ENCODE measurements at regions not wholly inside any gene's neighbourhood (a gene's known extent, or its start where the extent isn't known, plus 50 kb on each side); places are given as distances from the start of the nearest gene placed in this dataset.
A peak's percentile ranks its signal among the peaks of the same experiment; 100 is the strongest.

DNA sequence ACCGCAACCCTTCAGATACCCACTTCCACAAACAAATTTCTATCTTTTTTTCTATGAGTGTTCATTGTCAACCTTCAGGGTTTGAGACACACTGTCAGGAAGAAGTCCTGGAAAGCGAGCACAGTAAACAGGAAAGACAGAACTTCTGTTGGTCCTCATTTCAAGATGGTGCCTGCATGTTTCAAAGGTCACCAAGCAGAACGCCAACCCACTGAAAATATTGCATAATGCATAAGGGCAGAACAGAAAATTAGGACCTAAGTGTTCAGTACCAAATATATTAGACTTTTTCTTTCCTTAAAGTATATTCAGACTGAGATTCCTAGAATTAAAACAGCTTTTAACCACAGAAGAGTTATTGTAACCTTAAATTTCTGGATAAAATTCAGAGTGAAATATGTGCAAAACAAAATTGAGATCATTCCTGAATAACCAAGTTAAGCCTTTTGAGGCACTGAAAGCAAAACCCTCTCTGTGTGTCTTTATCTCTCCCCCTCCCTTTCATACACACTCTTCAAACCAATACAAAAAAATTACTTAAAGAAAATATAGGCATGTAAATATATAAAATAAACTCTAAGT, 387.8 kb upstream of the THBS1 start:
- no peak for DNase-seq

DNA sequence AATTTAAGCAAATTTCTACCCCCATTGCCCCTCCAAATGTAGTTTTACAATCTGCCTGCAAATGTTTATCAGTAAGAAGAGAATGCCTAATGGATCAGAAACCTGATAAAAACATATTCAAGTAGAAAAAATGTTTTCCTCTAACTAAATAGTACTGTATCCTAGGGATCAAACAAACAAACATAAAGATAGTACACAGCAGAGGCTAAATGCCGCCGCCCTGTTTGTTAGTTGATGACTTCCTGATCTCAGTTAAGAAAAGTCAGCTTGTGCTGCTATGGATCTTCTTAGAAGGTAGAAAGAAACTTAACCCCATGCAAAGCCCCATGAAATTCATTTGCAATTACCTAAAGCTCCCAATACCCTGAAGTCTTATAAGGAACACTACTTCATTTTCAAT, 387.3 kb upstream of the THBS1 start:
- DNase-seq, result no peak

DNA sequence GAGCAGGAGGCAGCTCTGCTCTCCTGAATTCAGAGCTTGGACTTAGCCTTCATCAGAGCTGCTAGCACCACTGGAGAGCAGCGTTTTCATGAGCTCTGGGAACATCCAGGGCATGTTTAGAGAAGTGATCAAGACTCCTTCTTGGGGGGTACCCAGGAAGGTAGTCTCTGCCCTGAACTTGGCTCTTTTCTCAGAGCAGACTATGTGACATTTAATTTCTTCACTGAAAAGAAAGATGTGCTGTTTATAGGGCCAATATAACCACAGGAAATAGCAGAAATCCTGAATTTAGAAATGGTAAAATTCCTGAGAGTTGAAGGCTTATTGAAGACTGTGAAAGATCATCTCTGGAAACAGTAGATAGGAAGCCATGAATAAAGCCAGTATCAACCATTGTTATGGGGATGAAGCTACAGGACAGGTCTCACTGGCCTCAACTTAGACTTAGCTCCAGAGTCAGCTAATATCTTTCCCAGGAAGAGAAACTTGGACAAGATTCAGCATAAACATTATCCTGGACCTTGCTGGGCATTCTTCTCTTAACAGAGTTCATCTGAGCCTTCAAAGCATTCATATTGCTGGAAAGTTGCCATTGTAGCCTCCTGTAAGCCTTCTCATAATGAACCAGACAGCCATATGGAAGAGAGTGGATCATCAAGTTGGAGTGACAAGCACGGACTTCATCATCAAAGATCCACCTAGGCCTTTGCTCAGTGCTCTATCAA, 386.6 kb upstream of the THBS1 start:
- no peak for DNase-seq

DNA sequence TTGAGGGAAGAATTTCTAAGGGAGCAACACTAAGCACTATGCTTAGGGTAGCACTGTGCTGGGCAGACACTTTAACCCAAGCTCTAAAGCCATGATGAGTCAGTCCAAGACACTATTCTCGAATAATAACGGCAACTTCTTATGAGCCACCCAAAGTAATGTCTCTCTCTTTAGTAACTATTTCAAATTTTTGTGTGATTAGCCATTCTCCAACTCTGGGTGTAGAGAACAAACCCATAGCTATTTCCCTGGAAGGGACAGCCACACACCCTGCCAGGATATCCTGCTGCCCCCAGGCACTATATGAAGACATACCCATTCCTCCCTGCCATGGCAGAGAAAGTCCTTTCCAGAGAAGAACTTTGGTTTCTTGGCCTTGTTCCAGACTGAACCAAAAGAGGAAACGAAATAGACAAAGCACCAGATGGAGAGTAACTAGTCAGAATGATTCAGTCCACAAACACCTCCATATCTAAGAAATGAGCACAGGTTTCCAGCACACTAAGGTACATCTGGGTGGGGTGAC, 384.9 kb upstream of the THBS1 start:
- DNase-seq, result no peak

DNA sequence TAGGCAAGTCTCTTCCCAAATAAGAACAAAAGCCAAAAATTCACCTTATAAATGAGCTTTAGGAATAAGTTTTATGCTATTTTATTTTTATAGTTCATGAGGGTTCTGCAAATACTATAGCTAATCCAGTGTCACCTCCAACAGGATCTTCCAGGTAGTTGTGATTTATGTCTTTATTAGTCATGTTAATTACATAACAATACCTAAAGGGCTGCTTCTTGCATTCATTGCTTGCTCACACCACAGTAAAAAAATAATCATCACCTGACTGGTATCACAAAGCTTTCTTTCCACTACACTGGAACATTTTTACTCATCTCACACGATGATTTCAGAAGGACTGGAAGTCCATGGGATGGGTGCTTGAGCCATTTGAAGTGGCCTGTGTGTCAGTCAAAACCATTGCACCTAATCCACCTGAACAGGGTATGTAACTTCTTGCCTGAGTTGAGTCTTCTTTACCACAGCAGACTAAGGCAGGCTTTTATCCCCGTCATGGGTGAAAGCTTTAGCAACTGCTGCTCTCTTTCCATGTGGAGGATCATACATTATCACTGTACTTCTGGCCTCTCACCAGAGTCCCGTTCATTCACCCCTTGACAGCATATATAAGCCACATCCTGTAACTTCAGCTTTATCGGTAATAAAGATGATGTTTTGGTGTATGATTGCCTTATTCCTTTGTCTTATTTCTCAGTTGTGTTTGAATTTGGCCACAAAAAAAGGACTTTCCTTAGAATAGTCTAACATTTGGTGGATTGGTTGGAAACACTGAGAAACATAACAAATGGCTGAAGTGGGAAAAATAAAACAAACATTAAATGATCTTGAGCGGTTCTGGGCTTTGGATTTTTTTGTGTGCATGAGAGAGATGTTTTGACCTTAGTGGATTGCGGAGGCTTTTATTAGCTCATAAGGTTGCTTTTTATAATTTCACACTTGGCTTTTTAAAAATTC, 382.6 kb upstream of the THBS1 start:
- peak; percentile 15 to 19 for DNase-seq

DNA sequence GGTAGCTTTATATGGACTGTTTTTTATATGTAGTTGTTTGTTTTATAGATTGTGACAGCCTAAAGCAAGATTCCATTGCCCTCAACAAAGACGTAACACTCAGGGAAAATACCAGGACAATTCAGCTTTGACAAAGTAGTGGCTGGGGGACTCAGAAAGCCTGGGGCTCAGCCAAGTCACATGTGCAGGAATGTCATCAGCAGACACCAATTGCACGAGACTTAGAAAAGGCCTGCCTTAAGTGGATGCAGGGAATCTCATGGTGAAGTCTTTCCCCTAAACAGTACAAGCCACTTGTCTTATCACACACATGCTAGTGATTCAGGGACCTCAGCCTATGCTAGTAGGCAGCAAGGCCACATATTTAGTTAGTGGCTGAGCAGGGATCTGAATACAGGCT, 381.8 kb upstream of the THBS1 start:
- no peak for DNase-seq

DNA sequence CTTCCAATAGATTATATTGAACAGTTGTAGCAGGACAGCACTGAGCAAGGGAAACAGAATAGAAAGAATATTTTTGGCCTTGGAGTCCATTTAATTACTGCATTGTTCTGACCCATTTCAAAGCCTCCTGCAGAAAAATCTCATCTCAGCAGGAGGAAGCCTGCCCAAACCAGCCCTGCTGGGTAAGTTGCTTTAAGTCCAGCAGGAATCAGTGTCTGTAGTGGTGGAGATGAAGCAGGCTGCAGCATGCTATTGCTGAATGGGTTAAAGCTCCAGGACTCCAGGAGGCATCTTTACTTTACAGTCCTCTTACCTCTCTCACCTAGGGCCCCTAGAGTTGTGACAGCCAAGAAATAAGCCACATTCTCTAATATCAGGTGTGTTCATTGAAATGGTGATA, 380.3 kb upstream of the THBS1 start:
- no peak for DNase-seq

DNA sequence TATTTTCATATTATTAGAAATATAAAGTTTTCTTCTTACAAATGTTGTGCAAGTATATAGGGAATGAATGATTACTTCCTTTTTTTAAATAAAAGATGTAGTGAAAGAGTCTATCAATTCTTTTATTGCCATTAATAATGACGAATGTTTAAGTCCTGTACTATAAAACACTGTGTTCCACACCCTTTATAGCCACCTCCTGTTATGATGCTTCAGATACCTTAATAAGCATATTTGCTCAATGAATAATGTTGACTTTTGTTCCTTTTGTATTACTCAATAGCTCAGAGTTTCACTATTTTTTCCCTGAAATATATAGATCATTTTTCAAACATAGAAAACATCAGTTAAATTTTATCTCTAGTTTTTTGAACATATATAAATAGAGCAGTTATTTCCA, 378.2 kb upstream of the THBS1 start:
- DNase-seq, result no peak

DNA sequence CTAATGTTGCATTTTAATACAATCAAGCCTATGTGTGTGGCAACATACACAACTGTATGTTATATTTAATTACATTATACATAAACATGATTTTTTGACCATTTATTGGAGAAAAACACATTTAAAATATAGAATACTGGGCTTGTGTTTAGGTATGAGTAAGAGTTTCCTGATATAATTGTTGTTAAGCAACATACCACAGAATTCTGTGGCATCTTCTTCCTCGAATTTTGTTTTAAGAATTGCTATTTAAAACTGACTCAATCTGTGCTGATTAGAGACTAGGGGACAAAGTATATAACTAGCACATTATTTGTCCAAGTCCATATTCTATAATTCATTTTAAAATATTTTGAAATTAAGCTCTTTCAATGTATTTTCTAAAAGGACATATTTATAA, 376.8 kb upstream of the THBS1 start:
- no peak for DNase-seq

DNA sequence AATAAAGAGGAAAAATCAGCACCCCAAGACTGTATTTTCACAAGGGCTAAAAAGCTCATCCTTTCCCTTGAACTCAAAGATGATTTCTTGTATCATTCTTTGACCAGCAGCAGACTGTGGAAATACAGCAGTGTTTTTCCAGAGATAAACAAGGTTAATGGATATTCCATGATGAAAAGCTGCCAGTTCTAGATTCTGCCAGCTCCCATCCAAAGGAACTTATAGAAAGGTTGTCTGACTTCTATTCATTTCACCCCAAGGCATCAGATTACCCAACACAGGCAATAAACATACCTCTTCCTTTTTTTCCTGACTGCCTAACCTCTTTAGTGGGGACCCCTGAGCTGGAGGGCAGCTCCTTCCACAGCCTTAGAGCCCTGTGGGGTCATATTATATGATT, 375.8 kb upstream of the THBS1 start:
- DNase-seq, result no peak

DNA sequence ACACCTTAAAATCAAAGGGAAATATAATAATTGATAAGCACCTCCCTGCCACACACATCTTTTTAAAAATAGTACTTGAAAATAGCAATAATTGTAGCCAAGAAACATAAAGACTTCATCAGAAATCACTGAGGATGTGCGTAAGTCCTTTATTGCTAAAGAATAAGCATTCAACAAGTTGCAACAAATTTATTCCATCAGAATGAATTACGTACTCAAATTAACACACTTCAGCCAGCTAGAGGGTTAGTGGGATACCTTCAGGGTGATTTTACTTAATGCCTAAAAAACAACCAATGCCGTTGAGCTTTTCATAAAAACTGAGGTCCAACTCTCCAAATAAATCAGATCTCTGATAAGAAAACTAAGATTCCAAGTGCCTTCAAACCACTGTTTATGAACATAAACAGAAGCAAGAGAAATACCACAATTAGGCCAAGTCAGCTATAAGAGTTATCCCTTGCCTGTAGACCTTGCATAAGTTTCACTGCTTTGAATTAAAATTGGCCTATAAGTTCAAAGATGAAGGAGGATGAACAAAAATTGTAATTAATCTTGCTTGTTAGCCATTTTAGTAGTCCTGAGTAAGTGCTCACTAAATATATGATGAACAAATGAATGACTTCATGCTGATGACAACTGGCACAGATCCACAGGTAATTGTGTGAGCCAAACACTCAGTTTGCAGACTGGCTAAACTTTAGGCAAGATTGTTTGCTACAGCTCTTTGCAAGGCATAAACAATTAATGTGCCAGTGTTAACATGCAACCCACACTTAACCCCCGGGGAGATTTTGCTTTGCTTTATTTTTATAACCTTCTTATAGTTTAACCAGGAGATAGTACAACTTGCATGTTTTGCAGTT, 375.1 kb upstream of the THBS1 start:
- no peak for DNase-seq

DNA sequence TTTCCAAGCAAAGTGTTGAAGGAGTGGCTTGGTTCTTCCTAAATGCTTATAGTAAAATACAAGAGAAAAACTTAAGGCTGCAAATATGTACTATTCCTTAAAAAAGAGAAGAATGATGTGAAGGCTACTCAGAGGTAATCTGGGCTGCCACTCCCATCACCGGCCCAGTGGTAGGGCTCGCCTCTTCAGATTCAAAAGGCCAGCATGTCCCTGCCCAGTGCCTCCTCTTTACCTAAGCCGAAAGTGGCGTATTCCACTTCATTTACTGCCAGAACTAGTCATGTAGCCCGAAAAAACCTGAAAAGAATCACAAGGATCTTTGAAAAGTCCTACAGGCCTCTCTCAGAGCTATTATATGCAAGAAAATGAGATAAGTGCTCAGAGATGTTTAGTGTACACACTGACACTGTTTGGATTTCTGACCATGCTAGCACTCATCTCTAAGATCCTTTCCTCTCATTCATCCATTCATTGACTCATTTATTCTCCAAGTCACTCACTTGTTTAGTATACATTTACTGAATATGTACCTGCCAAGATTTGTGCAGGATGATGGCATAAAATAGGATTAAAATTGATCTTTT, 373.3 kb upstream of the THBS1 start:
- DNase-seq, result no peak

DNA sequence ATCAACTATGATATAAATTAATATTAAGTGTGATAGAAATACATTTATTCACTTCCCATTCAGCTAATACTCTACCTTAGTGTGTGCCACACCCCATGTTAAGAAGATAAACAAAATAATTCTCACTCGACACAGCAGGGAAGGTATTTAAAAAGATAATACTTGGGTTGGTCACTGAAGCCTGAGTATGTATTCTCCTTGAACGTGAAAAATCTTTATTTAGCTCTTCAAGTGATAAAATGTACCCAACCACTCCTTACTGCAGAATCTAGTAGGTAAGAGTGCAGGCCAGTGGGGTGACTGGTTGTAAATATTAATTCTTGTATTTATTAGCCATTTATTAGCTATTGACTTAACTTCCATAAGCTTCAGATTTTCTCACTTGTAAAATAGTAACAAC, 372.7 kb upstream of the THBS1 start:
- DNase-seq, result no peak

DNA sequence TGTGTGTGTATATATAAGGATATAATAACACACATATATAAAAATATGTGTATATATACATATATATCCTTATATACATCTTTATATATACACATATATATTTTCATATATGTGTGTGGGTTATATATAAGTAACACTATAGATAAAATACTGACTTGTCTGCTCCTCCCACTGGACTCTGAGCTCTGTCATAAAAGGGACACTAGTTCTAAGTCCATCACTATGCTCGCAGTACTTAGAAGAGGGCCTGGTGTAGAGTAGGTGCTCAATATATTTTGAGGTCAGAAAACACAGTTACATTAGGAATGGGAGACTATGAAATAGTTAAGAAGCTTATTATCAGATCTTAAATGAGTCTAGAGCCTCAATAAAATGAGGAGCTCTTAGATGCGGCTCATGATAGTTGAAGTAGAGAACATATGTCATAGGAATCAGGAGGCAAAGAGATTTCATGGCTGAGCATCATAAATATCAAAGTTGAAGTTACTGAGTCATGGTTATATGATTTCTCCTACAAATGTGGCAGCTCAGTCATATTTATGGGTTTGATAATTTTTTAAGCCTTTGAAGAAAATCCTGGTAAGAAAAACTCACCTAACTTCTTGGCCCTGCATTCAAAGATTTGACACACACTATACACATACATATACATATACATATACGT, 371.2 kb upstream of the THBS1 start:
- DNase-seq, result no peak

DNA sequence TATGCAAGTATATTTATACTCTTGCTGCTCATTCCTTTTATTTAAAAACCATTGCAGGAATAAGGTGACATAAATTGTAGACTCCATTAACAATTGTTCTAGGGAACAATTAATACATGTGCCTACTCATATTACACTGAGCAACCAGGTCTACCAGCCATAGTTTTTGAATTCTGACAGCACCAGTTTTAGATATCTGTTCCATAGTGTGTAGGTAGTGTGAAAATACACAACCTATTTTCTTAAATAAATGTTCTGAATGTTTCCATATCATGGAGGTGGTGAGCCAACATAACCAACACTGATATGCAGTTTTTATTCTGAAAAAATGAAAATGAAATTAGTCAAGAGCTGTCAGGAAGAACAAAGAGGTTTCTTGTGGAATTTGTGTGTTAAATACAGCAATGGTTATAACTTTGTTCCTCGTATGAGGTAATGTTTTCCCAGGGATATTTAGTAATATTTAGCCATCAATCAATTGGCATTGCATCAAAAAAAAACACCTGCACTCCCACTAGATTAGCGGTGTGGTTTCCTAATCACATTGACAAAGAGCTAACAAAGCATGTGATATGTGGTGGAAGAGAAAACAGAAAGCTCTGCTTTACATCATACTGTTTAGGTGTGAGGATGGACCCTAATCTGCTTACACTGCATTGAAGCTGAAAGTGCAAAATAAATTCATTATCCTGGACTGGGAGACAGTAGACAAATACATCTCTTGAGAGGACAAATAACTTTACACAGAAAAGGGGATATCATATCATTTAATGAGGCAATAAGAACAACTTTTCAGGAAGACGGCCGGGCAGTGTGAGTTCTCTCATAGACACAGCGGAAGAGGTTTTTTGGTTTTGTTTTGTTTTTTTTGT, 369.5 kb upstream of the THBS1 start:
- no peak for DNase-seq

DNA sequence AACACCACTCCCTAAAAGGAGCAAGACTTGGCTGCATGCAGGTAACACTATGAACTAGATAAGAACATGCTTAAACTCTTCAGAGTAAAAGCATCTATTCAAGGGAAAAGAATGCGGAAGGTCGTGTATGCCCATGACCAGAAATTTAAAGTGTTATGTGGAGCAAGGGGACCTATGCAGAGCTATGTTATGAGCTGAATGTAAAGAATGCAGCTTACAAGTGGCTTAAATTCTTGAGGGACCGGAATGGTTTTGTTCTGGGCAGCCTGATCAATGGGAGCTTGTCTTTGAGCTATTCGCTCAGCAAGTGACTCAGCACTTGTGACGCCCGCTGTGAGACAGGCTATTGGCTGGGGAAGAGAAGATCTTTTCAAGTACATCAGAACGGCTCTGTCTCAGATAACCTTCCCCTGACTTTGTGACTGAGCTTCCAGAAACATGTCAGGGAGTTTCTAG, 367.5 kb upstream of the THBS1 start:
- no peak for DNase-seq

DNA sequence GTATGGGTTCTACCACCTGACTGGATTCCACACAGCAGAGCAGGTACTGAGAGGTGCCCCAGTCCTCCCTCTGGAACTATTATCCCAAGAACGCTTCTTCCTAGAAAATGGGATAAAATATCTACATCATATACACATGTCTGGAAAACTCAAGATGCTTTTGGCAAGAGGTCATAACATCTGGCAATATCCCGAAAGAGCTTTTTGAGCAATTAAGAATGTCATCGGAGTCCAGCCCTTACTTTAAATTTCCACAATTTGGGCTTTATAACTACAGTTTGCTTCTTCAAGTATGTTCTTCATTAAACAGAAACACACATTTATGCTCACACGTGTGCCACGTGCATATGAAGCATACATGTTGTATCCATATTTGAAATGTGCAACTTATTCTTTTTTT, 365.9 kb upstream of the THBS1 start:
- DNase-seq, result no peak

DNA sequence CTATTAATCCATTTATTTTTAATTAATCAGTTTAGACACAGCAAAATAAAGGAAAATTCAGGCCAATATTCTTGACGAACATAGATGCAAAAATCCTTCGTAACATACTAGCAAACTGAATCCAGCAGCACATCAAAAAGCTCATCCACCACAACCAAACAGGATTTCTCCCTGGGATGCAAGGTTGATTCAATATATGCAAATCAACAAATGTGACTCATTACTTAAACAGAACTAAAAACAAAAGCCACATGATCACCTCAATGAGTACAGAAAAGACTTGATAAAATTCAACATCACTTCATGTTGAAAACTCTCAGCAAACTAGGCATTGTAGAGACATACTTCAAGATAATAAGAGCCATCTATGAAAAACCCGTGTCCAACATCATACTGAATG, 364.1 kb upstream of the THBS1 start:
- DNase-seq, result no peak

DNA sequence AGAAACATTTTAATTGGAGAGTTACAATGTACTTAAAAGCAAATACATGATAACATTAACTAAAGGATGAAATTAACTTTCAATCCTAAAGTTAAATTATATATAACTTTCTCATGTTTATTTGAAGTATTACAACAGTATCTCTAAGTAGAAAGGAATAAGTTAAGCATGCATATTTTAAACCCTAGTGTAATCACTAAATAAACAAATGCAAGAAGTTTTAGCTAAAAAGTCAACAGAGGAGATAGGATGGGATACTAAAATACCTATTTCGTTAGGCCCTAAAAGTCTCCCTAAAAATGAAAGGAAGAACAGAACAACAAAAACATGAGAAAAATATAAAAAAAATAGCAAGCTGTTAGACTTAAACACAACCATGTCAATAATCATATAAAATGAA, 361.3 kb upstream of the THBS1 start:
- DNase-seq, result no peak

DNA sequence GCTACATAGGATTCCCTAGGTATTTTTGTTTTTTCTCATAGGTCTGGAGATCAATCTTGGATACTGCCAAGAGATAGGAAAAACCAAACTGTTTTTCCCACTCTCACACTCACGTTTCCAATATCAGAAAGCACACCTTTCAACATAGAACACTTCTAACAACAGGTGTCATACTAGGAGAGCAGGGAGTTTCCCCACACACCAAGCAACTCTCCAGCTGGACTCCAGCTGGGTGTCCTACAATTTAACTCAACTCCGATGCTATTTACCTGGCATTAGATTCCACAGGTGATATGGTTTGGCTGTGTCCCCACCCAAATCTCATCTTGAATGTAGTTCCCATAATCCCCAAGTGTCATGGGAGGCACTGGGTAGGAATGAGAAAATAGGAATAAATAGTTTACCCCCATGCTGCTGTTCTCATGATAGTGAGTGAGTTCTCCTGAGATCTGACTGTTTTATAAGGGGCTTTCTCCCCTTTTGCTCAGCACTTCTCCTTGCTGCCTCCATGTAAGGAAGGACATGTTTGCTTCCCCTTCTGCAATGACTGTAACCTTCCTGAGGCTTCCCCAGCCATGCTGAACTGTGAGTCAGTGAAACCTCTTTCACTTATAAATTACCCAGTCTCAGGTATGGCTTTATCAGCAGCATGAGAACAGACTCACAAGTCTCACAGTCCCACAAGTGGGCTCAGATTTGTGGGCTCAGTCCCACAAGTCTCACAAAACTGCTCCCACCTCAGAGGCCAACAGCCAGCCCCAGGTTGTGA, 354.5 kb upstream of the THBS1 start:
- DNase-seq, result no peak
